CD14-positive monocyte (primary cell): ENCODE measurements at regions not wholly inside any gene's neighbourhood (a gene's known extent, or its start where the extent isn't known, plus 50 kb on each side); places are given as distances from the start of the nearest gene placed in this dataset.

Experiments
- DNase-seq, 3 donors: peaks; one replicate each; pipeline ENCODE4 v3.0.0-alpha.2; 2011 to 2022
- H2AFZ ChIP-seq: 2 replicates; pipeline ENCODE4 v1.6.0; 2012; ENCODE audit warnings: mild to moderate bottlenecking, low read depth, low read length, inconsistent platforms; ENCODE audit not compliant: insufficient read depth, poor library complexity, severe bottlenecking
- H3K27ac ChIP-seq, 2 donors: 1 replicate in 1 of 2; 2 replicates in 1 of 2; pipeline ENCODE4 v1.5.1; 2012 to 2013; ENCODE audit warnings: low read length in 2 of 2, control low read depth in 1 of 2, inconsistent platforms in 1 of 2, low read depth in 1 of 2, mild to moderate bottlenecking in 1 of 2
- H3K27me3 ChIP-seq, 2 donors: one replicate each; pipeline versions ENCODE4 v1.6.0 to v1.6.1; 2011 to 2013; ENCODE audit warnings: low read length in 2 of 2; ENCODE audit not compliant: control insufficient read depth in 2 of 2, insufficient read depth in 2 of 2
- H3K36me3 ChIP-seq, 2 donors: replicated peaks in 1 of 2; 1 replicate in 1 of 2; 2 replicates in 1 of 2; pipeline versions ENCODE4 v1.5.1 to v1.6.1; 2012 to 2013; ENCODE audit warnings: low read length in 2 of 2, control low read depth in 1 of 2, inconsistent platforms in 1 of 2, mild to moderate bottlenecking in 1 of 2; ENCODE audit not compliant: insufficient read depth in 2 of 2, control insufficient read depth in 1 of 2
- H3K4me1 ChIP-seq, 2 donors: 1 replicate in 1 of 2; 2 replicates in 1 of 2; pipeline versions ENCODE4 v1.5.1 to v1.6.1; 2012 to 2013; ENCODE audit warnings: low read length in 2 of 2, control low read depth in 1 of 2, inconsistent platforms in 1 of 2, mild to moderate bottlenecking in 1 of 2, moderate library complexity in 1 of 2; ENCODE audit not compliant: insufficient read depth in 2 of 2, control insufficient read depth in 1 of 2
- H3K4me2 ChIP-seq: replicated peaks from 2 replicates; pipeline ENCODE3; 2012; ENCODE audit warnings: low read length, moderate library complexity, mild to moderate bottlenecking; ENCODE audit not compliant: poor library complexity, severe bottlenecking; ENCODE audit errors: extremely low read depth
- H3K4me3 ChIP-seq, 3 experiments: fragments of 200-600 bp in 1 of 3; sonication (generic) in 1 of 3; replicated peaks in 1 of 3; 1 replicate in 2 of 3; 2 replicates in 1 of 3; pipeline ENCODE4 v1.5.1; 2011 to 2013; ENCODE audit warnings: low read length in 3 of 3, mild to moderate bottlenecking in 3 of 3, control low read depth in 2 of 3, low read depth in 2 of 3, inconsistent platforms in 1 of 3, moderate library complexity in 1 of 3
- H3K79me2 ChIP-seq: 2 replicates; pipeline ENCODE4 v1.6.0; 2012; ENCODE audit warnings: mild to moderate bottlenecking, control low read depth, inconsistent platforms, low read length, moderate library complexity; ENCODE audit not compliant: insufficient read depth
- H3K9ac ChIP-seq: 2 replicates; pipeline ENCODE4 v1.6.0; 2017; ENCODE audit warnings: low read length, mild to moderate bottlenecking; ENCODE audit not compliant: insufficient read depth, poor library complexity, severe bottlenecking
- H3K9me3 ChIP-seq, 2 donors: replicated peaks in 1 of 2; 1 replicate in 1 of 2; 2 replicates in 1 of 2; pipeline versions ENCODE4 v1.5.1 to v1.6.1; 2012 to 2013; ENCODE audit warnings: low read length in 2 of 2, control low read depth in 1 of 2; ENCODE audit not compliant: control insufficient read depth in 1 of 2, insufficient read depth in 1 of 2
- H4K20me1 ChIP-seq: 2 replicates; pipeline ENCODE4 v1.6.0; 2012; ENCODE audit warnings: mild to moderate bottlenecking, low read length, control low read depth, moderate library complexity; ENCODE audit not compliant: insufficient read depth
- H3K27ac Mint-ChIP-seq, 7 donors: one replicate each; pipeline ENCODE4 v1.8.0; 2020; ENCODE audit warnings: mild to moderate bottlenecking in 7 of 7, mixed read lengths in 7 of 7, moderate library complexity in 6 of 7, inconsistent platforms in 2 of 7
- H3K27me3 Mint-ChIP-seq, 3 donors: one replicate each; pipeline ENCODE4 v1.8.0; 2021 to 2022; ENCODE audit warnings: low read depth in 3 of 3, mild to moderate bottlenecking in 3 of 3, mixed read lengths in 3 of 3, moderate library complexity in 3 of 3, inconsistent platforms in 1 of 3
- H3K36me3 Mint-ChIP-seq, 2 donors: one replicate each; pipeline ENCODE4 v1.8.0; 2020; ENCODE audit warnings: mixed read lengths in 2 of 2, inconsistent platforms in 1 of 2, mild to moderate bottlenecking in 1 of 2
- H3K4me1 Mint-ChIP-seq: one replicate; pipeline ENCODE4 v1.8.0; 2020; ENCODE audit warnings: mild to moderate bottlenecking, mixed read lengths
- H3K4me3 Mint-ChIP-seq, 2 donors: one replicate each; pipeline ENCODE4 v1.8.0; 2020; ENCODE audit warnings: mild to moderate bottlenecking in 2 of 2, mixed read lengths in 2 of 2, moderate library complexity in 1 of 2
- H3K9me3 Mint-ChIP-seq, 7 donors: one replicate each; pipeline ENCODE4 v1.8.0; 2020 to 2022; ENCODE audit warnings: mixed read lengths in 7 of 7, mild to moderate bottlenecking in 6 of 7, moderate library complexity in 6 of 7, inconsistent platforms in 2 of 7
- CTCF ChIP-seq: fragments of 200-600 bp; IDR thresholded peaks from one replicate; pipeline ENCODE4 v1.8.0; 2022; ENCODE audit warnings: antibody characterized with exemption, mild to moderate bottlenecking
- WGBS: methylation state at CpG from one replicate; pipeline ENCODE4 v1.1.5; 2013; ENCODE audit warnings: missing lambda C conversion rate; ENCODE audit not compliant: insufficient coverage; 5-methylcytosine and 5-hydroxymethylcytosine counted together
- intact Hi-C, 2 donors: fragments of 100-400 bp; cut with micrococcal nuclease; formaldehyde crosslinking; loops; one replicate each; pipeline versions ENCODE4 v1.15.0 to v1.15.1; 2023

DNA sequence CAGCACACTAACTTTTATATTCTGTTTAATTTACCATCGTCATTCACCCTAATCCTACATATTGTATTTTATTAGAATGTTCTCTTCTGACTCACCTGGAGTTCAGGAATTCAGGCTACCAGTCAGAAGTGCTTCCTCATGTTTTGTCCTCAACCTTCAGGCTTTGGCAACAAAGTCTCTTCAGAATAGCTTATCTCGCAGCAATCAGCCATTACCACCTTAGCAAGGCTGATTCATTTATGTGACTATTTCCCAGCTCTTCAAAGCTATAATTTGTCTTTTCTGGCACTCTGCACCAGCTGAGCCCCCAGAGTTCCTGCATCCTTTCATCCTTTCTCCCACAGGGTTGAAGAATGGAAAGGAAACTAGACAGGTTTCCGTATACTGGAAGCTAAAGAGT is 365.5 kb upstream of the CDH18 start:
- 89% methylated on average over 1 of the region's 3 CpGs for WGBS

DNA sequence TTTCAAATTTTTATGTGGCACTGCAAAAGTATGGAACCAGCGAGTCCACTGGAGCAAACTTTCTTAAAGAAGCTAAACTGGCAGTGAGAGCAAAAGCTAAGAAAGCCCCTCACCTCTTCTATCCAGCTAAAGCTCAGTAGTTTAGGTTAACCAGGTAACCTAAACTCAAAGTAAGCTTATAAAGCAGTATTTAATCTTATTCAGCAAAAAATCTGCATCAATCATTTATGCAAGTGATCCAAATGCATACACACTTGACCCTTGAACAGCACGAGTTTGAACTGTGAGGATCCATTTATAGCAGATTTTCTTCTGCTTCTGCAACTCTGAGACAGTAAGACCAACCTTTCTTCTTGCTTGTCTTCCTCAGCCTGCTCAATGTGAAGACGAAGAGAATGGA is 363.8 kb upstream of the CDH18 start:
- Histone ChIP-seq H3K27ac (no peak overlapping the region), H3K36me3 (no peaks in the 10 kb centered on the region), H3K9me3 (peaks cover 0 to 7% of the 10 kb centered on the region in 2 donors), H2AFZ (no peak overlapping the region), H3K79me2 (no peaks in the 10 kb centered on the region), H4K20me1 (no peaks in the 10 kb centered on the region), H3K27me3 (no peaks in the 10 kb centered on the region), H3K9ac (no peak overlapping the region), H3K4me1 (no peaks in the 10 kb centered on the region), H3K4me2 (no peak overlapping the region), H3K4me3 (no peak overlapping the region)
- no peak for DNase-seq
- Mint-ChIP-seq H3K4me1 (no peaks in the 10 kb centered on the region), H3K9me3 (peaks cover 0 to 12% (median 6%) of the 10 kb centered on the region in 7 donors), H3K4me3 (no peak overlapping the region), H3K27me3 (peaks cover 0 to 3% (median 0%) of the 10 kb centered on the region in 3 donors), H3K27ac (no peak overlapping the region), H3K36me3 (no peaks in the 10 kb centered on the region)
- intact Hi-C loops = no loop called here
- no peak for TF ChIP-seq CTCF
- WGBS = 85% methylated on average over 2 of the region's 3 CpGs

More for the DNA sequence above, 365.5 kb upstream of the CDH18 start:
- Histone ChIP-seq H3K4me3 (no peak overlapping the region), H3K4me1 (no peaks in the 10 kb centered on the region), H3K36me3 (no peaks in the 10 kb centered on the region), H2AFZ (no peak overlapping the region), H3K4me2 (no peak overlapping the region), H3K9me3 (peaks cover 0 to 3% of the 10 kb centered on the region in 2 donors), H3K27ac (no peak overlapping the region), H3K79me2 (no peaks in the 10 kb centered on the region), H3K27me3 (no peaks in the 10 kb centered on the region), H3K9ac (no peak overlapping the region), H4K20me1 (no peaks in the 10 kb centered on the region)
- no peaks in the 10 kb centered on the region for H3K4me1 Mint-ChIP-seq
- intact Hi-C loops = no loop called here
- H3K27ac Mint-ChIP-seq = no peak overlapping the region
- H3K4me3 Mint-ChIP-seq = no peak overlapping the region
- H3K27me3 Mint-ChIP-seq = peaks cover 0 to 3% (median 0%) of the 10 kb centered on the region in 3 donors
- no peak for TF ChIP-seq CTCF
- H3K36me3 Mint-ChIP-seq = no peaks in the 10 kb centered on the region
- H3K9me3 Mint-ChIP-seq = peaks cover 0 to 6% (median 2%) of the 10 kb centered on the region in 7 donors
- DNase-seq = no peak
